ENCODE measurements at regions not wholly inside any gene's neighbourhood (a gene's known extent, or its start where the extent isn't known, plus 50 kb on each side); places are given as distances from the start of the nearest gene placed in this dataset.
A peak's percentile ranks its signal among the peaks of the same experiment; 100 is the strongest.

GRCh38 chr14:25222256-25222655 is 172.3 kb upstream of the STXBP6 start:
- no peaks in the 10 kb centered on the region for H3K36me3 Mint-ChIP-seq

GRCh38 chr14:25220514-25220913 is 170.6 kb upstream of the STXBP6 start:
- no peak overlapping the region for H3K27ac Mint-ChIP-seq
- H3K4me3 Mint-ChIP-seq = no peak overlapping the region
- H3K9me3 Mint-ChIP-seq = no peaks in the 10 kb centered on the region
- no peak for DNase-seq (ENCODE audit: low spot score)
- H3K27me3 Mint-ChIP-seq = peaks cover 17 to 48% of the 10 kb centered on the region in 2 donors
- ATAC-seq = no peak
- no peaks in the 10 kb centered on the region for H3K4me1 Mint-ChIP-seq (ENCODE audit: low read depth in 2 of 2)
- H3K36me3 Mint-ChIP-seq = no peaks in the 10 kb centered on the region

More at GRCh38 chr14:25222256-25222655, 172.3 kb upstream of the STXBP6 start:
- H3K27me3 Mint-ChIP-seq = peaks cover 21 to 58% of the 10 kb centered on the region in 2 donors
- DNase-seq (ENCODE audit: low spot score) (no peak), ATAC-seq (no peak)
- no peaks in the 10 kb centered on the region for H3K9me3 Mint-ChIP-seq
- H3K4me3 Mint-ChIP-seq = no peak overlapping the region
- no peak overlapping the region for H3K27ac Mint-ChIP-seq
- H3K4me1 Mint-ChIP-seq (ENCODE audit: low read depth in 2 of 2) = no peaks in the 10 kb centered on the region

- Mint-ChIP-seq H3K4me1 (ENCODE audit: low read depth in 2 of 2) (no peaks in the 10 kb centered on the region), H3K27me3 (peaks cover 15 to 38% of the 10 kb centered on the region in 2 donors), H3K4me3 (no peak overlapping the region), H3K9me3 (no peaks in the 10 kb centered on the region), H3K36me3 (no peaks in the 10 kb centered on the region), H3K27ac (no peak overlapping the region)
- ATAC-seq = no peak
- DNase-seq (ENCODE audit: low spot score) = no peak
Observed at GRCh38 chr14:25215607-25216006, 165.7 kb upstream of the STXBP6 start.

GRCh38 chr14:25197885-25198284 is 147.9 kb upstream of the STXBP6 start:
- H3K9me3 Mint-ChIP-seq = peaks cover 11% of the 10 kb centered on the region
- no peak overlapping the region for H3K27ac Mint-ChIP-seq
- no peak for DNase-seq (ENCODE audit: low spot score)
- no peak overlapping the region for H3K4me3 Mint-ChIP-seq
- no peak for ATAC-seq
- H3K4me1 Mint-ChIP-seq (ENCODE audit: low read depth in 2 of 2) = no peaks in the 10 kb centered on the region
- H3K36me3 Mint-ChIP-seq = no peaks in the 10 kb centered on the region
- H3K27me3 Mint-ChIP-seq = peaks cover 24 to 46% of the 10 kb centered on the region in 2 donors

- peaks cover 18 to 58% of the 10 kb centered on the region in 2 donors for H3K27me3 Mint-ChIP-seq
- peaks cover 10% of the 10 kb centered on the region for H3K36me3 Mint-ChIP-seq
- ATAC-seq (no peak), DNase-seq (ENCODE audit: low spot score) (no peak)
- H3K4me1 Mint-ChIP-seq (ENCODE audit: low read depth in 2 of 2) = no peaks in the 10 kb centered on the region
- H3K4me3 Mint-ChIP-seq = no peak overlapping the region
- H3K27ac Mint-ChIP-seq = no peak overlapping the region
- H3K9me3 Mint-ChIP-seq = peaks cover 3% of the 10 kb centered on the region
Observed at GRCh38 chr14:25180221-25180620, 130.3 kb upstream of the STXBP6 start.

GRCh38 chr14:25178255-25178654 is 128.3 kb upstream of the STXBP6 start:
- H3K36me3 Mint-ChIP-seq = no peaks in the 10 kb centered on the region
- peaks cover 21 to 56% of the 10 kb centered on the region in 2 donors for H3K27me3 Mint-ChIP-seq
- no peak overlapping the region for H3K27ac Mint-ChIP-seq
- DNase-seq (ENCODE audit: low spot score) (no peak), ATAC-seq (no peak)
- no peak overlapping the region for H3K4me3 Mint-ChIP-seq
- H3K9me3 Mint-ChIP-seq = no peaks in the 10 kb centered on the region
- no peaks in the 10 kb centered on the region for H3K4me1 Mint-ChIP-seq (ENCODE audit: low read depth in 2 of 2)

- Mint-ChIP-seq H3K27me3 (peaks cover 15 to 29% of the 10 kb centered on the region in 2 donors), H3K4me3 (no peak overlapping the region), H3K4me1 (ENCODE audit: low read depth in 2 of 2) (no peaks in the 10 kb centered on the region), H3K9me3 (no peaks in the 10 kb centered on the region), H3K27ac (no peak overlapping the region), H3K36me3 (no peaks in the 10 kb centered on the region)
- no peak for ATAC-seq
- DNase-seq (ENCODE audit: low spot score) = no peak
Observed at GRCh38 chr14:25150934-25151790, 101.2 kb upstream of the STXBP6 start.

GRCh38 chr14:25150401-25150800 is 100.5 kb upstream of the STXBP6 start:
- H3K4me3 Mint-ChIP-seq = no peak overlapping the region
- DNase-seq (ENCODE audit: low spot score) = no peak
- no peak for ATAC-seq
- no peaks in the 10 kb centered on the region for H3K9me3 Mint-ChIP-seq
- no peaks in the 10 kb centered on the region for H3K36me3 Mint-ChIP-seq
- H3K27ac Mint-ChIP-seq = no peak overlapping the region
- peaks cover 15 to 28% of the 10 kb centered on the region in 2 donors for H3K27me3 Mint-ChIP-seq
- no peaks in the 10 kb centered on the region for H3K4me1 Mint-ChIP-seq (ENCODE audit: low read depth in 2 of 2)

GRCh38 chr14:25140411-25140810 is 90.5 kb upstream of the STXBP6 start:
- no peak overlapping the region for H3K4me3 Mint-ChIP-seq
- no peak for ATAC-seq
- H3K27me3 Mint-ChIP-seq = peaks cover 21 to 33% of the 10 kb centered on the region in 2 donors
- H3K27ac Mint-ChIP-seq = no peak overlapping the region
- no peaks in the 10 kb centered on the region for H3K9me3 Mint-ChIP-seq
- H3K4me1 Mint-ChIP-seq (ENCODE audit: low read depth in 2 of 2) = no peaks in the 10 kb centered on the region
- DNase-seq (ENCODE audit: low spot score) = no peak
- no peaks in the 10 kb centered on the region for H3K36me3 Mint-ChIP-seq

GRCh38 chr14:25136811-25137210 is 86.9 kb upstream of the STXBP6 start:
- no peak overlapping the region for H3K4me3 Mint-ChIP-seq
- peaks cover 38 to 61% of the 10 kb centered on the region in 2 donors for H3K27me3 Mint-ChIP-seq
- H3K27ac Mint-ChIP-seq = no peak overlapping the region
- H3K4me1 Mint-ChIP-seq (ENCODE audit: low read depth in 2 of 2) = peaks cover 7% of the 10 kb centered on the region in 2 donors
- DNase-seq (ENCODE audit: low spot score) (no peak), ATAC-seq (no peak)
- no peaks in the 10 kb centered on the region for H3K36me3 Mint-ChIP-seq
- no peaks in the 10 kb centered on the region for H3K9me3 Mint-ChIP-seq

GRCh38 chr14:25134184-25134583 is 84.2 kb upstream of the STXBP6 start:
- Mint-ChIP-seq H3K4me1 (ENCODE audit: low read depth in 2 of 2) (peaks cover 7% of the 10 kb centered on the region in 2 donors), H3K9me3 (no peaks in the 10 kb centered on the region), H3K27ac (no peak overlapping the region), H3K27me3 (peaks cover 38 to 63% of the 10 kb centered on the region in 2 donors), H3K36me3 (no peaks in the 10 kb centered on the region), H3K4me3 (no peak overlapping the region)
- DNase-seq (ENCODE audit: low spot score) = no peak
- ATAC-seq = no peak

- Mint-ChIP-seq H3K9me3 (no peaks in the 10 kb centered on the region), H3K27ac (no peak overlapping the region), H3K4me1 (ENCODE audit: low read depth in 2 of 2) (peaks cover 7% of the 10 kb centered on the region in 2 donors), H3K36me3 (no peaks in the 10 kb centered on the region), H3K27me3 (peaks cover 37 to 55% of the 10 kb centered on the region in 2 donors), H3K4me3 (no peak overlapping the region)
- no peak for DNase-seq (ENCODE audit: low spot score)
- peak; percentile 84 to 92 for ATAC-seq
Observed at GRCh38 chr14:25132732-25133422, 82.9 kb upstream of the STXBP6 start.

- Mint-ChIP-seq H3K27ac (no peak overlapping the region), H3K27me3 (peaks cover 37 to 55% of the 10 kb centered on the region in 2 donors), H3K9me3 (no peaks in the 10 kb centered on the region), H3K4me1 (ENCODE audit: low read depth in 2 of 2) (peaks cover 7% of the 10 kb centered on the region in 2 donors), H3K4me3 (no peak overlapping the region), H3K36me3 (no peaks in the 10 kb centered on the region)
- DNase-seq (ENCODE audit: low spot score) (no peak), ATAC-seq (no peak)
Observed at GRCh38 chr14:25132094-25132493, 82.1 kb upstream of the STXBP6 start.

GRCh38 chr14:25122843-25123242 is 72.9 kb upstream of the STXBP6 start:
- DNase-seq (ENCODE audit: low spot score) (no peak), ATAC-seq (no peak)
- H3K9me3 Mint-ChIP-seq = no peaks in the 10 kb centered on the region
- H3K27ac Mint-ChIP-seq = no peak overlapping the region
- H3K36me3 Mint-ChIP-seq = no peaks in the 10 kb centered on the region
- H3K4me1 Mint-ChIP-seq (ENCODE audit: low read depth in 2 of 2) = no peaks in the 10 kb centered on the region
- H3K4me3 Mint-ChIP-seq = no peak overlapping the region
- peaks cover 8 to 17% of the 10 kb centered on the region in 2 donors for H3K27me3 Mint-ChIP-seq

Measured in natural killer cell treated with Interleukin-12 subunit alpha and Interleukin-12 subunit beta and Interleukin-15 and Interleukin-18, amount 100 ng/mL, for 72 hours (primary cell).